ENCODE measurements at regions not wholly inside any gene's neighbourhood (a gene's known extent, or its start where the extent isn't known, plus 50 kb on each side); places are given as distances from the start of the nearest gene placed in this dataset.
A peak's percentile ranks its signal among the peaks of the same experiment; 100 is the strongest.

- TF ChIP-seq ATF3 (IDR thresholded peaks at IDR 0.05) (0 out of 2 replicates have a peak, but pooled peaks have one; percentile 28), ATF3 (CRISPR knock-in tag; conservative IDR thresholded peaks at IDR 0.05) (no peak), BCLAF1 (IDR thresholded peaks at IDR 0.05; ENCODE audit: borderline replicate concordance in 1 of 2, control insufficient read depth in 1 of 2, low read depth in 2 of 2, low read length in 1 of 2) (no peak), CREM (IDR thresholded peaks at IDR 0.05; ENCODE audit: low read depth) (peak; percentile 41; the same call in 1 of the 2 replicates)
- BruUV-seq (replicated peaks), result no TSS peak
- ChIA-PET POLR2A (no interaction called here), CTCF (ENCODE audit: low intra/inter-chr PET ratio) (no interaction called here)
- no peaks in the 10 kb centered on the region for H3K9me3 ChIP-seq (replicated peaks; ENCODE audit: control insufficient read depth, insufficient read depth, low read depth, low read length)
- FAIRE-seq, result no peak
- H4K20me1 ChIP-seq (replicated peaks; ENCODE audit: control insufficient read depth, insufficient read depth, low read length), result no peaks in the 10 kb centered on the region
- intact Hi-C loops (cut with micrococcal nuclease), result no loop called here
- ATAC-seq, result no peak
- no peaks in the 10 kb centered on the region for H3K9me1 ChIP-seq (ENCODE audit: control insufficient read depth, insufficient read depth, low read length)
- no peaks in the 10 kb centered on the region for H3K79me2 ChIP-seq (ENCODE audit: control insufficient read depth, insufficient read depth, low read length)
- WGBS (ENCODE audit: insufficient coverage, low coverage, missing lambda C conversion rate), result 0% methylated on average over 1 of the region's 1 CpG
- H2AFZ ChIP-seq (ENCODE audit: low read depth, low read length), result no peak overlapping the region
- no peaks in the 10 kb centered on the region for H3K36me3 ChIP-seq (ENCODE audit: control insufficient read depth, insufficient read depth, low read length)
- in situ Hi-C loops (cut with MboI), result no loop called here
- no peak overlapping the region for H3K9ac ChIP-seq (ENCODE audit: insufficient read depth in 1 of 2, low read depth in 2 of 2, low read length in 2 of 2)
- H3K4me2 ChIP-seq (ENCODE audit: insufficient read depth, low read length), result no peak overlapping the region
- peaks cover 0 to 21% of the 10 kb centered on the region in 2 experiments; a peak in 3 of 5 replicates for H3K27me3 ChIP-seq (ENCODE audit: control insufficient read depth in 2 of 2, insufficient read depth in 2 of 2, low read length in 2 of 2)
- no peak overlapping the region for H3K4me3 ChIP-seq
- no peaks in the 10 kb centered on the region for H3K4me1 ChIP-seq (replicated peaks in 1 of 2; ENCODE audit: control insufficient read depth in 2 of 2, insufficient read depth in 2 of 2, low read length in 2 of 2)
- no peak overlapping the region for H3K27ac ChIP-seq (ENCODE audit: extremely low read depth, low read depth, low read length)
- DNase-seq (ENCODE audit: extremely low read depth in 1 of 4, low spot score in 3 of 4), result no peak
Observed at GRCh38 chr15:70507772-70508371, 255.5 kb downstream of the UACA start.
